HCT116 (cell line): ENCODE measurements at regions not wholly inside any gene's neighbourhood (a gene's known extent, or its start where the extent isn't known, plus 50 kb on each side); places are given as distances from the start of the nearest gene placed in this dataset.

ENCODE experiments used
- EZH2phosphoT487 ChIP-seq: fragments of 200-600 bp; IDR thresholded peaks from 2 replicates; pipeline ENCODE4 v1.6.1; 2018; ENCODE audit warnings: antibody characterized with exemption, borderline replicate concordance
- POLR2A ChIP-seq: IDR thresholded peaks from 2 replicates; pipeline ENCODE4 v1.7.0; 2011; ENCODE audit warnings: borderline replicate concordance; ENCODE audit not compliant: insufficient read depth, insufficient read length; ENCODE audit errors: extremely low read depth
- POLR2AphosphoS5 ChIP-seq: IDR thresholded peaks from 2 replicates; pipeline ENCODE4 v1.6.1; 2011; ENCODE audit warnings: mild to moderate bottlenecking, low read depth, low read length, moderate library complexity
- RAD21 ChIP-seq: IDR thresholded peaks from 2 replicates; pipeline ENCODE4 v1.6.1; 2012; ENCODE audit warnings: low read depth, mild to moderate bottlenecking
- TF ChIP-seq, protein P1 (sequence below), 3 experiments: fragments of 200-600 bp in 1 of 3; sonication (generic) in 1 of 3; IDR thresholded peaks in 2 of 3; conservative IDR thresholded peaks in 1 of 3; 2 replicates each; pipeline ENCODE4 v1.5.1; 2012 to 2017; ENCODE audit warnings: low read depth in 2 of 3, low read length in 2 of 3, antibody characterized with exemption in 1 of 3, borderline replicate concordance in 1 of 3, control low read depth in 1 of 3, mild to moderate bottlenecking in 1 of 3, mixed read lengths in 1 of 3, mixed run types in 1 of 3, moderate library complexity in 1 of 3; ENCODE audit not compliant: insufficient read depth in 1 of 3

DNA sequence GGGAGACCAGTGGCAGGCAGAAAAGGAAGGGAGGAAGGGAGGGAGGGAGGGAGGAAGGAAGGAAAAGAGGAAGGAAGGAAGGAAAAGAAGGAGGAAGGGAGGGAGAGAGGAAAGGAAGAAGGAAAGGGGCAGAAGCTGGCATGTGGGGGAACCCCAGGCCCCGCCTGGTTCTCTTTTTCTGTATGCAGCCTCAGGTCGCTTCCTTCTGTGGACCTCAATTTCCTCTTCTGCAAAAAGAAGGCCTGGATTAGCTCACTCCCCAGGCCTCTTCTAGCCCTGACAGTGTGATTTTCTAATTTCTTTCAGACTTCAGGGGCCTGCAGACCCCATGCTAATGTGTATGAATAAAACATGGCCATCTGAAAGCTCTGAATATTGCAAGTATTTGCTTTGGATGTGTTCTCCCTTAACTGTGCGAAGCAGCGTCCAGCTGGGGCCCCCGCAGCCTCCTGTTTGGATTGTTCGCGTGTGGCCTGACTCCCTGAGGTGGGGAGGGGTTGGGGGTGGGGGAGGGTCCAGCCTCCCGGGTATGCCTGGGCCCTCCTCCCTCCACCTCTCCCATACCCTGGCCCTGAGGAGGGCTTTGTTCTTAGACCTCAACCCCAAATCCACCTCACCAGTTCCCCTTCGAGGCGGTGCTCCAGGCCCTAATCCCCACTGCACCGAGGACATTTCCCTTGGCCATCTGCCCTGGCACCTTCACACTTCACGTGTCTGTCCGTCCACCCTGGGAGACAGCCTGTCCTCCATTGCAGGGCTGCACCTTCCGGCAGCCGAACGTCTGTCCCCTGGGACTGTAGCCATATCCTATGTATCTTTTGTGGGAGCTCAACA is 199.9 kb upstream of the ATP6AP2 start:
- TF ChIP-seq POLR2A (no peak), RAD21 (no peak), EZH2phosphoT487 (no peak), POLR2AphosphoS5 (no peak)
- TF ChIP-seq, protein P1, sequence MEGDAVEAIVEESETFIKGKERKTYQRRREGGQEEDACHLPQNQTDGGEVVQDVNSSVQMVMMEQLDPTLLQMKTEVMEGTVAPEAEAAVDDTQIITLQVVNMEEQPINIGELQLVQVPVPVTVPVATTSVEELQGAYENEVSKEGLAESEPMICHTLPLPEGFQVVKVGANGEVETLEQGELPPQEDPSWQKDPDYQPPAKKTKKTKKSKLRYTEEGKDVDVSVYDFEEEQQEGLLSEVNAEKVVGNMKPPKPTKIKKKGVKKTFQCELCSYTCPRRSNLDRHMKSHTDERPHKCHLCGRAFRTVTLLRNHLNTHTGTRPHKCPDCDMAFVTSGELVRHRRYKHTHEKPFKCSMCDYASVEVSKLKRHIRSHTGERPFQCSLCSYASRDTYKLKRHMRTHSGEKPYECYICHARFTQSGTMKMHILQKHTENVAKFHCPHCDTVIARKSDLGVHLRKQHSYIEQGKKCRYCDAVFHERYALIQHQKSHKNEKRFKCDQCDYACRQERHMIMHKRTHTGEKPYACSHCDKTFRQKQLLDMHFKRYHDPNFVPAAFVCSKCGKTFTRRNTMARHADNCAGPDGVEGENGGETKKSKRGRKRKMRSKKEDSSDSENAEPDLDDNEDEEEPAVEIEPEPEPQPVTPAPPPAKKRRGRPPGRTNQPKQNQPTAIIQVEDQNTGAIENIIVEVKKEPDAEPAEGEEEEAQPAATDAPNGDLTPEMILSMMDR (IDR thresholded peaks at IDR 0.05 in 2 of 3, conservative IDR thresholded peaks at IDR 0.05 in 1 of 3; ENCODE audit: borderline replicate concordance in 1 of 3, insufficient read depth in 1 of 3, low read depth in 2 of 3, low read length in 2 of 3): no peak
